Left lung (tissue), 4 donors: ENCODE measurements at regions not wholly inside any gene's neighbourhood (a gene's known extent, or its start where the extent isn't known, plus 50 kb on each side); places are given as distances from the start of the nearest gene placed in this dataset.

ENCODE experiments used
- ATAC-seq: fragments of 200-7000 bp; cut with Tn5 transposase; one replicate; pipeline ENCODE4 v1.9.1; 2020; ENCODE audit warnings: moderate library complexity
- DNase-seq, 4 donors: peaks; one replicate each; pipeline ENCODE4 v3.0.0-alpha.2; 2013 to 2020
- H3K27ac ChIP-seq, 2 donors: fragments of 200-600 bp; sonication (generic) in 1 of 2; one replicate each; pipeline versions ENCODE4 v1.5.0 to v1.8.0; 2020 to 2021
- H3K27me3 ChIP-seq, 2 donors: fragments of 200-600 bp; sonication (generic) in 1 of 2; one replicate each; pipeline versions ENCODE4 v1.5.0 to v1.8.0; 2020 to 2021
- H3K36me3 ChIP-seq, 2 donors: fragments of 200-600 bp; sonication (generic) in 1 of 2; one replicate each; pipeline versions ENCODE4 v1.5.0 to v1.8.0; 2020 to 2021
- H3K4me1 ChIP-seq, 2 donors: fragments of 200-600 bp; one replicate each; pipeline ENCODE4 v1.8.0; 2021
- H3K4me3 ChIP-seq, 2 donors: fragments of 200-600 bp; sonication (generic) in 1 of 2; one replicate each; pipeline versions ENCODE4 v1.5.0 to v1.8.0; 2020 to 2021; ENCODE audit warnings: mild to moderate bottlenecking in 1 of 2
- H3K9me3 ChIP-seq, 2 donors: fragments of 200-600 bp; sonication (generic) in 1 of 2; one replicate each; pipeline versions ENCODE4 v1.5.0 to v1.8.0; 2020 to 2021
- intact Hi-C, 2 donors: fragments of 100-400 bp; cut with DNase I; formaldehyde crosslinking; loops; one replicate each; pipeline versions ENCODE4 v1.11.2 to v1.14.2; 2022
- TF ChIP-seq, protein P1 (sequence below), 2 donors: fragments of 200-600 bp; sonication (generic) in 1 of 2; IDR thresholded peaks; one replicate each; pipeline versions ENCODE4 v1.5.0 to v1.8.0; 2021; ENCODE audit warnings: antibody characterized with exemption in 2 of 2
- donor health status: DM: no; HTN: yes; CAD: no.
- donor health status: DM: no; HTN: no; CAD: no.

DNA sequence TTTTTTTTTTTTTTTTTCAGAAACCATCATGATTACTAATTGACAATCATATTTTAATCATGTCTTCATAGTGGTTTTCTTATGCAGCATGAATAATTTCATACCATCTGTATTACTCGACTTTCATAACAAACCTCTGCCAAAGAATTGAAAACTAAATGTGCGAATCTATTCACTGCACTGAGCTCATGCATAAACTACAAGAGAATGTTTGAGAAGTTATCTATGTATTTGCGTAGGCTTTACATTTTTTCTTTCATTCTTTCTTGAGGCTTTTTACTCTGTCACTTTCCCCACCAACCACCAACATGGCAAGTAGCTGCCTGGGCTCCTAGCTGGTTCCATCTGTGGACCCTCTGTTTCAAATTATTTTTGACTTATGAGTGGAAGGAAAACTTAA, 1761.0 kb downstream of the STIM2 start:
- no peak overlapping the region for H3K4me3 ChIP-seq
- no peak for DNase-seq
- intact Hi-C loops: no loop called here
- no peaks in the 10 kb centered on the region for H3K4me1 ChIP-seq
- TF ChIP-seq, protein P1, sequence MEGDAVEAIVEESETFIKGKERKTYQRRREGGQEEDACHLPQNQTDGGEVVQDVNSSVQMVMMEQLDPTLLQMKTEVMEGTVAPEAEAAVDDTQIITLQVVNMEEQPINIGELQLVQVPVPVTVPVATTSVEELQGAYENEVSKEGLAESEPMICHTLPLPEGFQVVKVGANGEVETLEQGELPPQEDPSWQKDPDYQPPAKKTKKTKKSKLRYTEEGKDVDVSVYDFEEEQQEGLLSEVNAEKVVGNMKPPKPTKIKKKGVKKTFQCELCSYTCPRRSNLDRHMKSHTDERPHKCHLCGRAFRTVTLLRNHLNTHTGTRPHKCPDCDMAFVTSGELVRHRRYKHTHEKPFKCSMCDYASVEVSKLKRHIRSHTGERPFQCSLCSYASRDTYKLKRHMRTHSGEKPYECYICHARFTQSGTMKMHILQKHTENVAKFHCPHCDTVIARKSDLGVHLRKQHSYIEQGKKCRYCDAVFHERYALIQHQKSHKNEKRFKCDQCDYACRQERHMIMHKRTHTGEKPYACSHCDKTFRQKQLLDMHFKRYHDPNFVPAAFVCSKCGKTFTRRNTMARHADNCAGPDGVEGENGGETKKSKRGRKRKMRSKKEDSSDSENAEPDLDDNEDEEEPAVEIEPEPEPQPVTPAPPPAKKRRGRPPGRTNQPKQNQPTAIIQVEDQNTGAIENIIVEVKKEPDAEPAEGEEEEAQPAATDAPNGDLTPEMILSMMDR (IDR thresholded peaks at IDR 0.05): no peak
- ATAC-seq: no peak
- H3K9me3 ChIP-seq: no peaks in the 10 kb centered on the region
- no peak overlapping the region for H3K27ac ChIP-seq
- no peaks in the 10 kb centered on the region for H3K27me3 ChIP-seq
- H3K36me3 ChIP-seq: no peaks in the 10 kb centered on the region

DNA sequence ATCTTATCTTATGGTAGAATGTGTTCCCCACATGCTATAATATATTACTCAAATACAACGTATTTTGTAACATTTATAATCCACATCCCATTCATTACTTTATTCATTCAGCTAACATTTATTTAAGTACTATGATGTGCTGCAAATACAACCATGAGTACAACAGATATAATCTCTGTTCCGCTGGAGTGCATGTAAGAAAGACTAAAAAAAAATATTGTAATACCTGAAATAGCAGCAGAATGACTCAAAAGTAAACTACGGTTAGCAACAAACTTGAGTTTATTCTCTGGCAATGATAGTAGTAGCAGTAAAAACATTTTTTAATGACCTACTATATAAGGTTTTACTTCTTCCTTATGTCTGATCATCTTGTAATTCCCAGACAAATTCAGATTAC, 1776.3 kb downstream of the STIM2 start:
- H3K4me3 ChIP-seq: no peak overlapping the region
- no peak for DNase-seq

DNA sequence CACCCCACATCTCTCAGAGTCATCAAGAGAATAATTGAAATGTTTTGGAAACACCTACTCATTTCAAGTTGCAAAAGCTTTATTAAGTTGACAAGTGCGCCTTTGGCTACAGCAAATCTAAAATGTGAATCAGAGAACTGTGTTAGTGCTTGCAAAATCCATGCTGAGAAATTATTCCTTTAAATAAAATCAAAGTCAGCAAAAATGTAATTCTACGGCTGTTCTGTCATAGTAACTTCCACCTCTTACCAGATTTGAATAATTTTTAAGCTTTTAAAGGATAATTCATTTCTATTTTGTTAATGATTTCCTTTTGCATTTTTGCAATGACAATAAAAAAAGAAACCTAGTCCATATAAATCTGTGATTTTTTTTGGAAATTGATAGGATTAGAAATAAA, 1779.1 kb downstream of the STIM2 start:
- no peaks in the 10 kb centered on the region for H3K9me3 ChIP-seq
- intact Hi-C loops: no loop called here
- DNase-seq (no peak), ATAC-seq (no peak)
- H3K27me3 ChIP-seq: no peaks in the 10 kb centered on the region
- no peaks in the 10 kb centered on the region for H3K36me3 ChIP-seq
- TF ChIP-seq, protein P1 (IDR thresholded peaks at IDR 0.05): no peak
- no peak overlapping the region for H3K27ac ChIP-seq
- no peaks in the 10 kb centered on the region for H3K4me1 ChIP-seq
- H3K4me3 ChIP-seq: no peak overlapping the region

More for the DNA sequence above, 1776.3 kb downstream of the STIM2 start:
- TF ChIP-seq, protein P1 (IDR thresholded peaks at IDR 0.05): no peak
- H3K27ac ChIP-seq: no peak overlapping the region
- intact Hi-C loops: no loop called here
- no peaks in the 10 kb centered on the region for H3K9me3 ChIP-seq
- H3K36me3 ChIP-seq: no peaks in the 10 kb centered on the region
- no peaks in the 10 kb centered on the region for H3K27me3 ChIP-seq
- no peak for ATAC-seq
- H3K4me1 ChIP-seq: no peaks in the 10 kb centered on the region

GRCh38 chr4:28654618-28655017, 1794.0 kb downstream of the STIM2 start:
- H3K36me3 ChIP-seq: no peaks in the 10 kb centered on the region
- TF ChIP-seq, protein P1 (IDR thresholded peaks at IDR 0.05): no peak
- no peak for DNase-seq
- no peak for ATAC-seq
- no peaks in the 10 kb centered on the region for H3K27me3 ChIP-seq
- intact Hi-C loops: no loop called here
- no peak overlapping the region for H3K27ac ChIP-seq
- no peak overlapping the region for H3K4me3 ChIP-seq
- no peaks in the 10 kb centered on the region for H3K4me1 ChIP-seq
- H3K9me3 ChIP-seq: peaks cover 0 to 4% of the 10 kb centered on the region in 2 donors

- Histone ChIP-seq H3K27me3 (no peaks in the 10 kb centered on the region), H3K9me3 (no peaks in the 10 kb centered on the region), H3K4me1 (no peaks in the 10 kb centered on the region), H3K36me3 (no peaks in the 10 kb centered on the region), H3K4me3 (no peak overlapping the region), H3K27ac (no peak overlapping the region)
- intact Hi-C loops: no loop called here
- no peak for ATAC-seq
- DNase-seq: no peak
- TF ChIP-seq, protein P1 (IDR thresholded peaks at IDR 0.05): no peak
Measured at GRCh38 chr4:28665306-28665705, 1804.7 kb downstream of the STIM2 start.
